Body of pancreas (tissue), 4 donors: ENCODE measurements at regions not wholly inside any gene's neighbourhood (a gene's known extent, or its start where the extent isn't known, plus 50 kb on each side); places are given as distances from the start of the nearest gene placed in this dataset.

Experiments used
- POLR2A ChIP-seq, 3 donors: fragments of 450-650 bp; IDR thresholded peaks; one replicate each; pipeline ENCODE4 v1.6.1; 2016; ENCODE audit warnings: antibody characterized with exemption in 3 of 3, mild to moderate bottlenecking in 2 of 3
- TF ChIP-seq, protein P1 (sequence below), 7 experiments: fragments of 450-650 bp in 4 of 7; fragments of 200-600 bp in 3 of 7; sonication (generic) in 3 of 7; IDR thresholded peaks; one replicate each; pipeline ENCODE4 v1.5.1; 2016 to 2019; ENCODE audit warnings: antibody characterized with exemption in 7 of 7

GRCh38 chr5:4419281-4419680, 720.8 kb upstream of the ADAMTS16 start:
- no peak for TF ChIP-seq POLR2A (IDR thresholded peaks at IDR 0.05)
- TF ChIP-seq, protein P1, sequence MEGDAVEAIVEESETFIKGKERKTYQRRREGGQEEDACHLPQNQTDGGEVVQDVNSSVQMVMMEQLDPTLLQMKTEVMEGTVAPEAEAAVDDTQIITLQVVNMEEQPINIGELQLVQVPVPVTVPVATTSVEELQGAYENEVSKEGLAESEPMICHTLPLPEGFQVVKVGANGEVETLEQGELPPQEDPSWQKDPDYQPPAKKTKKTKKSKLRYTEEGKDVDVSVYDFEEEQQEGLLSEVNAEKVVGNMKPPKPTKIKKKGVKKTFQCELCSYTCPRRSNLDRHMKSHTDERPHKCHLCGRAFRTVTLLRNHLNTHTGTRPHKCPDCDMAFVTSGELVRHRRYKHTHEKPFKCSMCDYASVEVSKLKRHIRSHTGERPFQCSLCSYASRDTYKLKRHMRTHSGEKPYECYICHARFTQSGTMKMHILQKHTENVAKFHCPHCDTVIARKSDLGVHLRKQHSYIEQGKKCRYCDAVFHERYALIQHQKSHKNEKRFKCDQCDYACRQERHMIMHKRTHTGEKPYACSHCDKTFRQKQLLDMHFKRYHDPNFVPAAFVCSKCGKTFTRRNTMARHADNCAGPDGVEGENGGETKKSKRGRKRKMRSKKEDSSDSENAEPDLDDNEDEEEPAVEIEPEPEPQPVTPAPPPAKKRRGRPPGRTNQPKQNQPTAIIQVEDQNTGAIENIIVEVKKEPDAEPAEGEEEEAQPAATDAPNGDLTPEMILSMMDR (IDR thresholded peaks at IDR 0.05): no peak
